Natural killer cell (primary cell): ENCODE measurements at regions not wholly inside any gene's neighbourhood (a gene's known extent, or its start where the extent isn't known, plus 50 kb on each side); places are given as distances from the start of the nearest gene placed in this dataset.

Source experiments
- ATAC-seq, 3 donors: fragments of 150-1000 bp in 2 of 3; fragments of 200-7000 bp in 1 of 3; cut with Tn5 transposase; 1 replicate in 1 of 3; 2 replicates in 2 of 3; pipeline ENCODE4 v1.10.0; 2021; ENCODE audit warnings: mild to moderate bottlenecking in 2 of 3, moderate library complexity in 2 of 3
- DNase-seq, 2 donors: peaks; one replicate each; pipeline versions ENCODE4 v3.0.0 to v3.0.0-alpha.2; 2013 to 2021; ENCODE audit warnings: mixed read lengths in 1 of 2
- H3K27ac ChIP-seq: one replicate; pipeline ENCODE4 v1.5.1; 2013; ENCODE audit warnings: mild to moderate bottlenecking, low read length
- H3K27me3 ChIP-seq: one replicate; pipeline ENCODE4 v1.6.1; 2013; ENCODE audit warnings: low read length; ENCODE audit not compliant: control insufficient read depth, insufficient read depth
- H3K36me3 ChIP-seq: one replicate; pipeline ENCODE4 v1.6.1; 2013; ENCODE audit warnings: low read length; ENCODE audit not compliant: control insufficient read depth, insufficient read depth
- H3K4me1 ChIP-seq: one replicate; pipeline ENCODE4 v1.6.1; 2013; ENCODE audit warnings: low read length; ENCODE audit not compliant: control insufficient read depth, insufficient read depth
- H3K4me3 ChIP-seq: one replicate; pipeline ENCODE4 v1.5.1; 2013; ENCODE audit warnings: low read length
- H3K9me3 ChIP-seq: one replicate; pipeline ENCODE4 v1.6.1; 2013; ENCODE audit warnings: low read length; ENCODE audit not compliant: control insufficient read depth, insufficient read depth
- H3K27ac Mint-ChIP-seq, 2 donors: one replicate each; pipeline ENCODE4 v1.8.0; 2022; ENCODE audit warnings: mild to moderate bottlenecking in 2 of 2, mixed read lengths in 2 of 2, moderate library complexity in 1 of 2
- H3K27me3 Mint-ChIP-seq, 2 donors: one replicate each; pipeline ENCODE4 v1.8.0; 2022; ENCODE audit warnings: low read depth in 2 of 2, mixed read lengths in 2 of 2
- H3K36me3 Mint-ChIP-seq: one replicate; pipeline ENCODE4 v1.8.0; 2022; ENCODE audit warnings: mixed read lengths
- H3K4me1 Mint-ChIP-seq, 2 donors: one replicate each; pipeline ENCODE4 v1.8.0; 2022; ENCODE audit warnings: mixed read lengths in 2 of 2
- H3K4me3 Mint-ChIP-seq: one replicate; pipeline ENCODE4 v1.8.0; 2022; ENCODE audit warnings: mild to moderate bottlenecking, moderate library complexity, mixed read lengths
- H3K9me3 Mint-ChIP-seq, 2 donors: one replicate each; pipeline ENCODE4 v1.8.0; 2022; ENCODE audit warnings: mixed read lengths in 2 of 2
- CTCF ChIP-seq: fragments of 200-600 bp; IDR thresholded peaks from one replicate; pipeline ENCODE4 v1.8.0; 2022; ENCODE audit warnings: antibody characterized with exemption
- WGBS: methylation state at CpG from one replicate; pipeline ENCODE4 v1.1.7; 2013; ENCODE audit warnings: missing lambda C conversion rate; ENCODE audit not compliant: insufficient coverage; 5-methylcytosine and 5-hydroxymethylcytosine counted together
- intact Hi-C: fragments of 100-400 bp; cut with micrococcal nuclease; formaldehyde crosslinking; loops from one replicate; pipeline ENCODE4 v1.14.2; 2022

DNA sequence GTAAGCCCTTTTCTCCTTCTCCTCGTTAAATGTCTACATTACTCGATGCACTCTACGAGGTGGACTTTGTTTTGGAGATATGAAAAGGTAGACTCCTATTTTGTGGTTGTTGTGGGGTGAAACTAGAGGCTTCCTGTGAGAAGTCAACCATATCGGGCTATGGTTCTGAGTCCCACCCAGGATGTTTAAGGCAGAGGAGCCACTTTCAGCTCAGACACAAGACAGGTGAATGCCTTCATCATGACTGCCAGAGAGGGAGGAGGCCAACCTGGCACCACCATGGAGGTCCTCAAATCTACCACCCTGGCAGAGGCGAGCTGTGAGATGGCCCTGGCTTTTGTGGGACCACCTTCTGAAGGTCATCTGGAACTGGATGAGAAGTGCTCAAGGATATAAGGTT lies 154.4 kb upstream of the KLF3 start:
- Mint-ChIP-seq H3K27me3 (peaks cover 0 to 6% of the 10 kb centered on the region in 2 donors), H3K4me1 (peaks cover 56 to 70% of the 10 kb centered on the region in 2 donors), H3K27ac (peak overlapping the region; percentile 57 to 86), H3K36me3 (peaks cover 8% of the 10 kb centered on the region), H3K9me3 (no peaks in the 10 kb centered on the region), H3K4me3 (peak overlapping the region; percentile 83)
- H3K27ac ChIP-seq: peak overlapping the region; percentile 60
- ATAC-seq: peak; percentile 67 to 88 (median 74)
- no peak for TF ChIP-seq CTCF
- H3K27me3 ChIP-seq: no peaks in the 10 kb centered on the region
- H3K4me1 ChIP-seq: peaks cover 44% of the 10 kb centered on the region
- whole genome bisulfite sequencing: 46% methylated on average over 2 of the region's 5 CpGs
- intact Hi-C loops: no loop called here
- no peaks in the 10 kb centered on the region for H3K9me3 ChIP-seq
- peak in 1 of 2 donors; percentile 80 for DNase-seq
- H3K4me3 ChIP-seq: peak overlapping the region; percentile 28
- H3K36me3 ChIP-seq: no peaks in the 10 kb centered on the region

DNA sequence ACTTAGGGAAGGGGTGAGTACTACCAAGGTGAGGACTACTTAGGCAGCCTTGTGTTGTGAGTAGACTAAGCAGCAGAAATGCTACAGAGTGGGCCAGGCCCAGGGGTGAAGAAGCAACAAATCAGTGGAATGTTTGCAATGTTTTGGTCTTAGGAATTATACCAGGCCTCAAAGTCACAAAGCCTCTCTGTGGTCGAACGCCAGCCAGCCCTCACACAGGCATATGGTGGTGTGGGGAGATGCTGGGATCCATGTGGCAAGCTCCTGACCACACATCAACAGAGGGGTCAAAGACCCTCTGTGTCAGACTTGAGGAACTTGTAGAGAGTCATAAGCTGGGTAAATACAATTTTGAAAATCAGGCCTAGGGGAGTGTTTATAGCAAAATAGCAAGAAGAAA lies 153.8 kb upstream of the KLF3 start:
- DNase-seq: no peak
- Histone ChIP-seq H3K36me3 (no peaks in the 10 kb centered on the region), H3K9me3 (no peaks in the 10 kb centered on the region), H3K4me3 (peak overlapping the region; percentile 28), H3K27me3 (no peaks in the 10 kb centered on the region), H3K4me1 (peaks cover 51% of the 10 kb centered on the region), H3K27ac (peak overlapping the region; percentile 60)
- WGBS: 89% methylated on average over 2 of the region's 2 CpGs
- Mint-ChIP-seq H3K4me1 (peaks cover 60 to 74% of the 10 kb centered on the region in 2 donors), H3K4me3 (peak overlapping the region; percentile 83), H3K27me3 (peaks cover 0 to 6% of the 10 kb centered on the region in 2 donors), H3K9me3 (no peaks in the 10 kb centered on the region), H3K27ac (peak overlapping the region; percentile 57 to 86), H3K36me3 (peaks cover 8% of the 10 kb centered on the region)
- peak in 1 of 3 donors; percentile 35 for ATAC-seq
- intact Hi-C loops: no loop called here
- TF ChIP-seq CTCF: no peak

GRCh38 chr4:38511702-38512101 lies 152.3 kb upstream of the KLF3 start:
- no peak for ATAC-seq
- no peaks in the 10 kb centered on the region for H3K9me3 Mint-ChIP-seq
- intact Hi-C loops: no loop called here
- Histone ChIP-seq H3K27me3 (no peaks in the 10 kb centered on the region), H3K36me3 (peaks cover under 1% of the 10 kb centered on the region), H3K4me1 (peaks cover 51% of the 10 kb centered on the region), H3K27ac (no peak overlapping the region), H3K9me3 (no peaks in the 10 kb centered on the region), H3K4me3 (no peak overlapping the region)
- H3K36me3 Mint-ChIP-seq: peaks cover 8% of the 10 kb centered on the region
- TF ChIP-seq CTCF: no peak
- peak overlapping the region; percentile 83 for H3K4me3 Mint-ChIP-seq
- H3K27ac Mint-ChIP-seq: peak overlapping the region; percentile 57 to 86
- H3K4me1 Mint-ChIP-seq: peaks cover 64 to 75% of the 10 kb centered on the region in 2 donors
- DNase-seq: no peak
- H3K27me3 Mint-ChIP-seq: peaks cover 0 to 2% of the 10 kb centered on the region in 2 donors
- WGBS: 64% methylated on average over 5 of the region's 5 CpGs

DNA sequence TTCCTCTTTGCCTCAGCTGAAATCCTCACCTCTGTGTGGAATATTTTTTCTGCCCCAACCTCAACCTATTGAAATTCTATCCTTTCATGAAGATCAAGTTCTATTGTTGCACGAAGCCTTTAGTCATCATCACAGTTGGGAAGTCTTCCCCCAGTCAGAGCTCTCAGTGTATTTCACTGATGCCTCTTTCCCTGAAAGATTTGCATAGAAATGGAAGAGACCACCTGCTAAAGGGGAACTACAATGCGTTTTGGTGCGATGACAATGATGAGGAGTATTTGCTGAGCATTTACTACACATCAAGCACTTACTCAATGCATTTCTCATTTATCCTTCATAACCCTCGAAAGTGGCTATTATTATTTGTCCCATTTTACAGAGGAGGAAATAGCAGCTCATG lies 151.2 kb upstream of the KLF3 start:
- Mint-ChIP-seq H3K4me1 (peaks cover 59 to 69% of the 10 kb centered on the region in 2 donors), H3K4me3 (peak overlapping the region; percentile 18), H3K27me3 (no peaks in the 10 kb centered on the region), H3K9me3 (no peaks in the 10 kb centered on the region), H3K27ac (no peak overlapping the region), H3K36me3 (peaks cover 8% of the 10 kb centered on the region)
- Histone ChIP-seq H3K27me3 (no peaks in the 10 kb centered on the region), H3K4me1 (peaks cover 48% of the 10 kb centered on the region), H3K27ac (no peak overlapping the region), H3K4me3 (no peak overlapping the region), H3K9me3 (no peaks in the 10 kb centered on the region), H3K36me3 (peaks cover 3% of the 10 kb centered on the region)
- ATAC-seq (no peak), DNase-seq (no peak)
- no peak for TF ChIP-seq CTCF
- WGBS: 95% methylated on average over 4 of the region's 4 CpGs
- intact Hi-C loops: no loop called here
